ENCODE measurements at regions not wholly inside any gene's neighbourhood (a gene's known extent, or its start where the extent isn't known, plus 50 kb on each side); places are given as distances from the start of the nearest gene placed in this dataset.

- TF ChIP-seq CTCF (IDR thresholded peaks at IDR 0.05; ENCODE audit: low read depth, low read length, missing input control): no peak
- TF ChIP-seq SP1 (IDR thresholded peaks at IDR 0.05): no peak
- TF ChIP-seq TAF1 (conservative IDR thresholded peaks at IDR 0.05): no peak
- no peak for TF ChIP-seq MAX (IDR thresholded peaks at IDR 0.05)
Observed at GRCh38 chr13:33526718-33527117, 241.2 kb upstream of the STARD13 start.
